ENCODE measurements at regions not wholly inside any gene's neighbourhood (a gene's known extent, or its start where the extent isn't known, plus 50 kb on each side); places are given as distances from the start of the nearest gene placed in this dataset.

GRCh38 chr7:67432536-67433234 lies 436.1 kb downstream of the TYW1 start:
- H3K27ac ChIP-seq, result no peak overlapping the region
- DNase-seq, result peak in 1 of 2 donors; percentile 64
- 58 to 73% (median 67%) methylated on average over 10 of the region's 10 CpGs for WGBS, 5 donors

GRCh38 chr7:67435894-67436535 lies 439.4 kb downstream of the TYW1 start:
- Histone ChIP-seq H3K27ac (no peak overlapping the region), H3K27me3 (no peaks in the 10 kb centered on the region), H3K9me3 (peaks cover 0 to 17% (median 5%) of the 10 kb centered on the region in 4 donors), H3K4me1 (peaks cover 0 to 5% (median 0%) of the 10 kb centered on the region in 4 donors), H3K4me3 (no peak overlapping the region), H3K36me3 (no peaks in the 10 kb centered on the region)
- TF ChIP-seq EP300 (IDR thresholded peaks at IDR 0.05), result no peak
- TF ChIP-seq POLR2AphosphoS5 (IDR thresholded peaks at IDR 0.05), result no peak
- no peak for TF ChIP-seq CTCF (IDR thresholded peaks at IDR 0.05)
- intact Hi-C loops (cut with DNase I; ENCODE audit: low total_unique reads), result no loop called here
- WGBS, 5 donors, result 82 to 89% (median 87%) methylated on average over 9 of the region's 9 CpGs
- no peak for DNase-seq

More at GRCh38 chr7:67432536-67433234, 436.1 kb downstream of the TYW1 start:
- Histone ChIP-seq H3K27me3 (peaks cover 0 to 5% (median 0%) of the 10 kb centered on the region in 3 donors), H3K9me3 (peaks cover 0 to 17% (median 5%) of the 10 kb centered on the region in 4 donors), H3K36me3 (no peaks in the 10 kb centered on the region), H3K4me1 (no peaks in the 10 kb centered on the region), H3K4me3 (no peak overlapping the region)
- intact Hi-C loops (cut with DNase I; ENCODE audit: low total_unique reads), result no loop called here
- TF ChIP-seq POLR2AphosphoS5 (IDR thresholded peaks at IDR 0.05) (no peak), CTCF (IDR thresholded peaks at IDR 0.05) (no peak), POLR2A (IDR thresholded peaks at IDR 0.05) (no peak), EP300 (IDR thresholded peaks at IDR 0.05) (no peak)

GRCh38 chr7:67438198-67438882 lies 441.7 kb downstream of the TYW1 start:
- H3K36me3 ChIP-seq, result no peaks in the 10 kb centered on the region
- TF ChIP-seq POLR2A (IDR thresholded peaks at IDR 0.05) (no peak), CTCF (IDR thresholded peaks at IDR 0.05) (no peak), EP300 (IDR thresholded peaks at IDR 0.05) (no peak), POLR2AphosphoS5 (IDR thresholded peaks at IDR 0.05) (no peak)
- no peaks in the 10 kb centered on the region for H3K27me3 ChIP-seq
- no peak overlapping the region for H3K4me3 ChIP-seq
- H3K4me1 ChIP-seq, result peaks cover 0 to 5% (median 0%) of the 10 kb centered on the region in 4 donors
- DNase-seq, result no peak
- intact Hi-C loops (cut with DNase I; ENCODE audit: low total_unique reads), result no loop called here
- 31 to 47% (median 40%) methylated on average over 4 to 7 of the region's 7 CpGs for WGBS, 5 donors
- H3K27ac ChIP-seq, result peak overlapping the region in 1 of 5 donors; percentile 22
- peaks cover 0 to 11% (median 2%) of the 10 kb centered on the region in 4 donors for H3K9me3 ChIP-seq

- H3K27ac ChIP-seq, result no peak overlapping the region
- DNase-seq, result no peak
- peaks cover 0 to 5% (median 0%) of the 10 kb centered on the region in 4 donors for H3K9me3 ChIP-seq
- H3K4me1 ChIP-seq, result peaks cover 0 to 5% (median 0%) of the 10 kb centered on the region in 4 donors
- TF ChIP-seq POLR2A (IDR thresholded peaks at IDR 0.05) (no peak), POLR2AphosphoS5 (IDR thresholded peaks at IDR 0.05) (no peak), CTCF (IDR thresholded peaks at IDR 0.05) (no peak), EP300 (IDR thresholded peaks at IDR 0.05) (no peak)
- H3K36me3 ChIP-seq, result no peaks in the 10 kb centered on the region
- 42 to 52% (median 50%) methylated on average over 13 of the region's 13 CpGs for WGBS, 5 donors
- no peak overlapping the region for H3K4me3 ChIP-seq
- intact Hi-C loops (cut with DNase I; ENCODE audit: low total_unique reads), result no loop called here
- H3K27me3 ChIP-seq, result no peaks in the 10 kb centered on the region
These were observed 442.4 kb downstream of the TYW1 start for GRCh38 chr7:67438913-67439505.
